Colon (tissue), 2 donors: ENCODE measurements at regions not wholly inside any gene's neighbourhood (a gene's known extent, or its start where the extent isn't known, plus 50 kb on each side); places are given as distances from the start of the nearest gene placed in this dataset.
"Not testable (repeated sequence)": the region's sequence is repeated elsewhere in the genome, so short reads cannot be mapped to it uniquely, and the experiment has no call there.

ENCODE experiments used
- FAIRE-seq: peaks from 2 replicates; lab custom pipeline; 2012; peaks lifted over from hg19 to GRCh38; lab: Jason Lieb, UNC
- donor health status: control.
- donor health status: control.

- no peak for FAIRE-seq
Observed at GRCh38 chrX:96430756-96431455, 253.7 kb upstream of the DIAPH2 start.

GRCh38 chrX:96432647-96433046, 252.0 kb upstream of the DIAPH2 start:
- FAIRE-seq, result no peak

GRCh38 chrX:96433409-96434077, 251.1 kb upstream of the DIAPH2 start:
- no peak for FAIRE-seq

- peak; percentile 71 for FAIRE-seq
Observed at GRCh38 chrX:96435378-96436035, 249.1 kb upstream of the DIAPH2 start.

GRCh38 chrX:96436105-96436504, 248.5 kb upstream of the DIAPH2 start:
- no peak for FAIRE-seq

- no peak for FAIRE-seq
Observed at GRCh38 chrX:96438803-96439202, 245.8 kb upstream of the DIAPH2 start.

GRCh38 chrX:96440941-96441340, 243.7 kb upstream of the DIAPH2 start:
- FAIRE-seq, result no peak

GRCh38 chrX:96445531-96446065, 239.0 kb upstream of the DIAPH2 start:
- no peak for FAIRE-seq

- no peak for FAIRE-seq
Observed at GRCh38 chrX:96446524-96446923, 238.1 kb upstream of the DIAPH2 start.

GRCh38 chrX:96447161-96447560, 237.5 kb upstream of the DIAPH2 start:
- no peak for FAIRE-seq

GRCh38 chrX:96449191-96449590, 235.5 kb upstream of the DIAPH2 start:
- FAIRE-seq, result no peak

GRCh38 chrX:96449896-96450295, 234.7 kb upstream of the DIAPH2 start:
- FAIRE-seq, result no peak

GRCh38 chrX:96453139-96453538, 231.5 kb upstream of the DIAPH2 start:
- no peak for FAIRE-seq

GRCh38 chrX:96455078-96455477, 229.6 kb upstream of the DIAPH2 start:
- FAIRE-seq, result no peak

GRCh38 chrX:96464880-96465558, 219.6 kb upstream of the DIAPH2 start:
- no peak for FAIRE-seq

GRCh38 chrX:96474029-96474740, 210.5 kb upstream of the DIAPH2 start:
- peak; percentile 57 for FAIRE-seq

GRCh38 chrX:96474741-96475125, 209.9 kb upstream of the DIAPH2 start:
- FAIRE-seq, result peak; percentile 58

- no peak for FAIRE-seq
Observed at GRCh38 chrX:96480081-96480480, 204.6 kb upstream of the DIAPH2 start.

GRCh38 chrX:96481831-96482230, 202.8 kb upstream of the DIAPH2 start:
- no peak for FAIRE-seq

- no peak for FAIRE-seq
Observed at GRCh38 chrX:96483647-96484160, 200.9 kb upstream of the DIAPH2 start.

- not testable (repeated sequence) for FAIRE-seq
Observed at GRCh38 chrX:96486687-96487086, 198.0 kb upstream of the DIAPH2 start.

GRCh38 chrX:96502507-96502906, 182.1 kb upstream of the DIAPH2 start:
- peak; percentile 41 for FAIRE-seq
